NOMO-1 treated with DMSO at 0.1 percent for 48 hours (cell line): ENCODE measurements at regions not wholly inside any gene's neighbourhood (a gene's known extent, or its start where the extent isn't known, plus 50 kb on each side); places are given as distances from the start of the nearest gene placed in this dataset.

Source experiments
- DNase-seq: peaks from one replicate; lab custom pipeline; 2025; ENCODE audit not compliant: unreplicated experiment; lab: John Stamatoyannopoulos, UW

DNA sequence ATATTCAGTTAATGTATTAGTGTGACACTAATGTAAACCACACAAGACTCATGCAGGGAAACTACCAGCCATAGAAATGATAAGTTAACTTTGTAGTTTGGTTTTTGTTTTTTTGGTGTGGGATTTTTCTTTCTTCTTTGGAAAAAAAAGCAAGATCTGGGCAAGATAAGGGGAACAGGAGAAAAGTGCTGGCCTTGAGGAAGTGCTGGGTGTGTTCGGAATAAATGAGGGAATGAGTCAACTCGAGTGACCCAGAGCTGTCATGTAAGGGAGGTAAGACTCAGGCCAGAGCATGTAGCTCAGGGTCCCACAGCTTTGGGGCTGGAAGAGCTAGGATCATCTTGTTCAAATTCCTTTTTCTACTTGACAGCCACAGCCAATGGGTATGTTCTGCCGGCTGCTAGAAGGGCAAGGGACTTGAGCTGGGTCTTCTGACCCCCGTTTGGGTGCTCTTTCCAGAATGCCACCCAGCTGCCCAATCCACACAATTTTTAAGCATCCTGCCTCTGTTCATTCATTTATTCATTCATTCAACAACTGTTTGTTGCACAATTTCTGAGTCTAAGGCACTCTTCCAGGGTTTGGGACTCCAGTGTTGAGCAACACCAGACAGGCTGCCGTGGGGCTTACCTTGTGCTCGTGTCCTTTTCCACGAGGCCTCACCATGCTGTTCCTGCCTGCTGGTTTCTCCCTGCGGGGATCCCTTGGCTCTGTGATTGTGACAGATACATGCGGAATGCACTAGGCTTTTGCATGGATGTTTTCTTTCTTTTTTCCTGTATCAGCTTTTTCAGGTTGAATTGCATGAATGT is 54.5 kb downstream of the CLDN34 start:
- no peak for DNase-seq

GRCh38 chrX:10022273-10022541 is 55.0 kb downstream of the CLDN34 start:
- DNase-seq, result no peak

DNA sequence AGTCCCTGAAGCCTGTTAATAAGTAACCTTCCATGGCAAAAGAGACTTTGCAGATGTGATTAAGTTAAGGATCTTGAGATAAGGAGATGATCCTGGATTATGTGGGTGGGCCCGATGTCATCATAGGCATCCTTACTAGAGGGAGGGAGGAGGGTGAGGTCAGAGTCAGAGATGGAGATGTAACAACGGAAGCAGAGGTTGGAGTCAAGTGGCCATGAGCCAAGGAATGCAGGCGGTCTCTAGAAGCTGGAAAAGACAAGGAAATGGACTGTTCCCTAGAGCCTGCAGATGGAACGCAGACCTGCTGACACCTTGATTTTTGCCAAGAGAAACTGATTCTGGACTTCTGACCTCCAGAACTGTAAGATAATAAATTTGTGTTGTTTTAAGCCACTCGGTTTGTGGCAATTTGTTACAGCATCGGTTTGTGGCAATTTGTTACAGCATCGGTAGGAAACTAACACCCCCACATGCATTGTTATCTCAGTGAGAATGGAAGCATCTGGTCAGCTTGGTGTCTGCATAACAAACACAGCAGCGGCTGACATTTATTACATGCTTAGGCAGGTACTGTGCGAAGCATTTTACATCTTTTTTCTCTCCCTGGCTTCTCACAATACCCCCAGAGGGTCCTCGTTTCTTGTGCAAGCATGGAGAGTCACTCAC is 55.6 kb downstream of the CLDN34 start:
- no peak for DNase-seq

GRCh38 chrX:10023821-10024220 is 56.7 kb downstream of the CLDN34 start:
- DNase-seq, result no peak

- no peak for DNase-seq
These were observed 58.8 kb downstream of the CLDN34 start for GRCh38 chrX:10025742-10026493.

DNA sequence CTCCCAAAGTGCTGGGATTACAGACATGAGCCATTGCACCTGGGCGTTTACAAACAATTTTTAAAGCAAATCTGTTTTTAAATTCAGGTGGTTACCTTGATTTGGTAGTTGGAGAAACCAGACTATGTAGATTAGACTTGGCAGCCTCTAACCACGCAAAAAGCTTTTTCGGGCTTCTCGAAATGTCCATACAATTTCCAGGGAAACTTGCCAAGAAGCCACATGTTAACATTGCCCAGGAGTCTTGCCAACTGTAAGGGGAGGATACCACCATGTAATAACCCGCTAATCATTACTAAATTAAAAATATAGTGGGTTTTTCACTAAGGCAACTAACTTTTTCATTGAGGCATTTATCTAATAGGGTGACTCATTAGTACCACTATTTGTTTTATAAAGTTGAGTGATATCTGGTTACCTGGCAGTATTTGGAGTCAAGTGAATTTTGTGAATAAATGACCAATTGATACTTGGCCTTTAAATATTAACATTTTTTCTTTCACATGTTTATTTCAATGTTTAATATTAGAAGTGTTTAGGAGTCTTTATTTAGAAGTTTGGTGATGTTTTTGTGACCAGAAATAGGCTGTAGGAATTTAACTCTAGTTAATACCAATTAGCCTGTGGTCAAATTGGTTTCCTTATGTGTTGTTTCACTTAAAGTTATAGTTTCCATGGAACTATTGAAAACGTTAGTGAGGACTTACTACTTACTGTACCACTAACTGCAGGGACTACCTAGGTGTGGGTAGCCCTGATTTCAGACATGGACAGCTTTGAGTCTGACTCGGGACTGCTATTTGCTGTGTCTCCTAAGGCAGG is 61.3 kb downstream of the CLDN34 start:
- no peak for DNase-seq

- no peak for DNase-seq
These were observed 63.4 kb downstream of the CLDN34 start for GRCh38 chrX:10030570-10030969.

- DNase-seq, result no peak
These were observed 64.6 kb downstream of the CLDN34 start for GRCh38 chrX:10031746-10032145.

DNA sequence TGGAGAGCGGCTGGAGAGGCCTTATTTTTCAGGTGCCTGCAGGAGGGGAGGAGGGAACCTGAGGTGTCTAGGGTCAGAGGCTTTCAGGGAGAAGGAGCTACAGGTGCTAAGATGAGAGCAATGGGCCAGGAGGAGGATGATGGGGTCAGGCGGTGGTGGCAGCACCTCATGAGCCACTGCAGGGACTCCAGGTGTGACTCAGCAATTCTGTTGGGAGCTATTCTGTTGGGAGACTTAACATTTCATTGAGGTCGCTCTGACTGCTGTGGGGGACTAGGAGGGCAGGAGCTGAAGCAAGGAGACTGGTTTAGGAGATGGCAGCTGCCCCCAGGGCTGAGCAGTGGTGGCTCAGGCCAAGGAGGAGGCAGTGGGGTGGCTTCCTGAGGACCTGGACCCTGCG is 65.0 kb downstream of the CLDN34 start:
- DNase-seq, result no peak

- DNase-seq, result no peak
These were observed 66.3 kb downstream of the CLDN34 start for GRCh38 chrX:10033375-10034007.

- no peak for DNase-seq
These were observed 67.6 kb downstream of the CLDN34 start for GRCh38 chrX:10034740-10035260.

- no peak for DNase-seq
These were observed 71.4 kb downstream of the CLDN34 start for GRCh38 chrX:10038585-10038984.

DNA sequence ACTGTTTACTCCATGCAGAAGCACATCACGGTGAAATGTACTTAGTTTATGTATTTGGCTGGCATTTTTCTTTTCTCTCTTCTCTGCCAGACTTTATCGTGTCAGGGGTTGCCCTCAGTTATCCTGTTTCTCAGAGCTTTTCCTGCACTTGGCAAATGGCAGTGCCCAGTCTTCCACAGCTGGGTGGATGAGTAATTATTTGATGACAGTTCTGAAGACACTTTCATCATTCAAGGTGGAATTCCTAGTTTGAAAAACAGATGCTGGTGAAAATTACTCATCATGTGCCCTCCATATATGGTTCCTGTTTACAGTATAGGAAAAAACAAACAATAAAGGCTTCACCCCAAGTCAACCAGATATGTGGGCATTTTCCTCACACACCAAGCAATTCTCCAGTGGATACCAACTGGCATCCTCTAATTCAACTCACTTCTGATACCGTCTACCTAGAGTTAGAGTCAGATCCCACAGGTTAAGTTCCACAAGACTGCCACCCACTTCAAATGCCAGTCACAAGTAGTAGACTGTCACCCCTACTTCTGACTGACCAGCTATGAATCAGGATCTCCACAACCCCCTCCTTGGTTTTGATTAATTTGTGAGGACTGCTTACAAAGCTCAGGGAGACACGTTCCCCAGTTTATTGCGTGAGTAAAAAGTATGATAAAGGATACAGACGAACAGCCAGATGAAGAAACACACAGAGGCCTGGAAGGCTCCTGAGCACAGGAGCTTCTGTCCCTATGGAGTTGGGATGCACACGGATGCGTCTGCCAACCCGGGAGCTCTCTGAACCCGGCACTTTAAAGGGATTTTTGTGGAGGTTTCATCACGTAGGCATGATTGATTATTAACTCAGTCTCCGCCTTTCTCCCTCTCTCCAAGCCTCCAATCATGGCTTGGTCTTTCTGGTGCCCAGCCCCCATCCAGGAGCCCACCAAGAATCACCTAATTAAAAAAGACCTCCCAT is 72.9 kb downstream of the CLDN34 start:
- no peak for DNase-seq

GRCh38 chrX:10040961-10041360 is 73.8 kb downstream of the CLDN34 start:
- no peak for DNase-seq

GRCh38 chrX:10041383-10041782 is 74.2 kb downstream of the CLDN34 start:
- DNase-seq, result no peak

- no peak for DNase-seq
These were observed 74.9 kb downstream of the CLDN34 start for GRCh38 chrX:10042055-10042454.

DNA sequence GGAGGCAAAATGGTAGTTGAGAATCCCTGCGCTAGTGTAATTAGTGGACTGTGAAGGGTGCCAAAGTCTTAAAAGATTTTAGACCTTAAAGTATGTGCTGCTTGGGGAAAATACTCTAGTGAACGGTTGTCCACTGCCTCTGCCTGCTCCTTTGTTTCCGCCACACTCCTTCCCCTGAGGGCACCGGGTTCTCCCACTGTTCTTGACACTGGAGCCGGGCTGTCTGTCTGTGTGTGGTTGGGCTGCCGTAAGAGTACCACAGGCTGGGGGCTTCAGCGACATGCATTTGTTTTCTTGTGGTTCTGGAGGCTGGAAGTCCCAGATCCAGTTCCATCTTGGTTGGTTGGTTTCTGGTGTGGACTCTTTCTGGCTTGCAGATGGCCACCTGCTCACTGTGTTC is 76.2 kb downstream of the CLDN34 start:
- DNase-seq, result no peak

GRCh38 chrX:10044021-10044420 is 76.9 kb downstream of the CLDN34 start:
- DNase-seq, result no peak

DNA sequence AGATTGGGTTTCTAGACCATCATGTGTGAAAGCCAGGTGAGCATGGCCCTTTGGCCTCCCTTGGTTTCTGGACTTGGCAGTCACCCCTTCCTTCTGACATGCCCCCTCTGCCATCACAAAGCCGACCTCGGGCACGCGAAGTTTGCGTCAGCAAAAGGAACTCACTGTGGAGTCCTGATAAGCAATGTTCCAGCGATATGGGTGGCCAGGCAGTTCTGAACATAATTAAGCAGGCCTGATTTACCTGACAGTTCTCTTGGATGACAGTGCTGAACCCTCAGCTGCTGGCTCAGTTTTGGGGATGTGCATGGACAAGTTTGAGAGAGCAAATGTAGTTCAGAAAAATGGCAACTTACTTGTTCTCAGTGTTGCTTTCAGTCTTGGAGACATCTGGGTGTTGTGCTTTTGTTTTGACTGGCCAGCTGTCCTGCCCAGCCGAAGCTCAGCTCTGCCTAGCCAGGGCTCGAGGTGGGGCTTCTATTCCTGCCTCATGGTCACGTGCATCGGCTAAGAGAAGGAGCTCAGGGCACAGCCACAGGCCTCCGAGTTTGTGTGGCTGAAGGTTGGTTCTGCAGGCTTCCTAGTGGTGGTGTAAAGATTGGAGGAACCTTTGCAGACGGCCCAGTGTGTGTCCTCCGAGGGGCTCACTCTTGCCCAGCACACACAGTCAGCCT is 78.3 kb downstream of the CLDN34 start:
- DNase-seq, result no peak
